Liver (tissue), 2 donors: ENCODE measurements at regions not wholly inside any gene's neighbourhood (a gene's known extent, or its start where the extent isn't known, plus 50 kb on each side); places are given as distances from the start of the nearest gene placed in this dataset.

ENCODE experiments used
- TF ChIP-seq, protein P1 (sequence below): IDR thresholded peaks from 2 replicates; pipeline ENCODE4 v1.6.1; 2016; ENCODE audit warnings: antibody characterized with exemption
- TF ChIP-seq, protein P2 (sequence below): fragments of 150-350 bp; IDR thresholded peaks from 2 replicates; pipeline ENCODE4 v1.5.1; 2017; ENCODE audit warnings: improper control_type of control experiment, low read depth, low read length; ENCODE audit not compliant: missing input control
- TF ChIP-seq, protein P3 (sequence below): IDR thresholded peaks from 2 replicates; pipeline ENCODE4 v1.6.1; 2016; ENCODE audit warnings: antibody characterized with exemption, mild to moderate bottlenecking
- donor health status: healthy.

DNA sequence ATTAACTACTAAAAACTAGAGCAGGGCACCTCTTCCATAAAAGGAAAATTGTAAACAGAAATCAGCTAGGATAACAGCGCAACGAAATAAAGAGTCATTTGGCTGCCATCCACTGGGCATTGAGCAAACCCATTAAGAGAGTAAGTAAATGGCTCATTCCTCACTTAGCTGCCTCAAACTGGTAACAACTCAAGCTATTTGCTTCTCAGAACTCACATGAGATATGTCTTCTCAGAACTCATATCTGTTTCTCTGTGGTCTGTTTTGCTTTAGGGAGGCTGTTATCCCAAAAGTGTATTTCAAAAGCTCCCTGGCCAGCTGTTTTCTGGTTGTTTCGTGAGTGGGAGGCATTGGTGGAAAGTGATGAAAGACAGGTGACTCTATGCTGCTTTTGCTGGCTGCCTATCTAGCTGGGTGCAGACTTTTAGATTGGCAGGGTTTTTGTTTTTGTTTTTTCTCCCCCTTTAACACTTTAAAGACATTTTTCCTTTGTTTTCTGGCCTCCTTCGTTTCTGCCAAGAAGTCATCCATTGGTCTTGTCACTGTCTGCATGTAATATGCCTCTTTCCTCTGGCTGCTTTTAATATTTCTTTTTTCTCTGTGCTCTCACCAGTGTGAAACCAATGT lies 269.2 kb upstream of the RGS18 start:
- TF ChIP-seq, protein P1, sequence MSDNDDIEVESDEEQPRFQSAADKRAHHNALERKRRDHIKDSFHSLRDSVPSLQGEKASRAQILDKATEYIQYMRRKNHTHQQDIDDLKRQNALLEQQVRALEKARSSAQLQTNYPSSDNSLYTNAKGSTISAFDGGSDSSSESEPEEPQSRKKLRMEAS, result no peak
- TF ChIP-seq, protein P2, sequence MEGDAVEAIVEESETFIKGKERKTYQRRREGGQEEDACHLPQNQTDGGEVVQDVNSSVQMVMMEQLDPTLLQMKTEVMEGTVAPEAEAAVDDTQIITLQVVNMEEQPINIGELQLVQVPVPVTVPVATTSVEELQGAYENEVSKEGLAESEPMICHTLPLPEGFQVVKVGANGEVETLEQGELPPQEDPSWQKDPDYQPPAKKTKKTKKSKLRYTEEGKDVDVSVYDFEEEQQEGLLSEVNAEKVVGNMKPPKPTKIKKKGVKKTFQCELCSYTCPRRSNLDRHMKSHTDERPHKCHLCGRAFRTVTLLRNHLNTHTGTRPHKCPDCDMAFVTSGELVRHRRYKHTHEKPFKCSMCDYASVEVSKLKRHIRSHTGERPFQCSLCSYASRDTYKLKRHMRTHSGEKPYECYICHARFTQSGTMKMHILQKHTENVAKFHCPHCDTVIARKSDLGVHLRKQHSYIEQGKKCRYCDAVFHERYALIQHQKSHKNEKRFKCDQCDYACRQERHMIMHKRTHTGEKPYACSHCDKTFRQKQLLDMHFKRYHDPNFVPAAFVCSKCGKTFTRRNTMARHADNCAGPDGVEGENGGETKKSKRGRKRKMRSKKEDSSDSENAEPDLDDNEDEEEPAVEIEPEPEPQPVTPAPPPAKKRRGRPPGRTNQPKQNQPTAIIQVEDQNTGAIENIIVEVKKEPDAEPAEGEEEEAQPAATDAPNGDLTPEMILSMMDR, result no peak
- TF ChIP-seq, protein P3, sequence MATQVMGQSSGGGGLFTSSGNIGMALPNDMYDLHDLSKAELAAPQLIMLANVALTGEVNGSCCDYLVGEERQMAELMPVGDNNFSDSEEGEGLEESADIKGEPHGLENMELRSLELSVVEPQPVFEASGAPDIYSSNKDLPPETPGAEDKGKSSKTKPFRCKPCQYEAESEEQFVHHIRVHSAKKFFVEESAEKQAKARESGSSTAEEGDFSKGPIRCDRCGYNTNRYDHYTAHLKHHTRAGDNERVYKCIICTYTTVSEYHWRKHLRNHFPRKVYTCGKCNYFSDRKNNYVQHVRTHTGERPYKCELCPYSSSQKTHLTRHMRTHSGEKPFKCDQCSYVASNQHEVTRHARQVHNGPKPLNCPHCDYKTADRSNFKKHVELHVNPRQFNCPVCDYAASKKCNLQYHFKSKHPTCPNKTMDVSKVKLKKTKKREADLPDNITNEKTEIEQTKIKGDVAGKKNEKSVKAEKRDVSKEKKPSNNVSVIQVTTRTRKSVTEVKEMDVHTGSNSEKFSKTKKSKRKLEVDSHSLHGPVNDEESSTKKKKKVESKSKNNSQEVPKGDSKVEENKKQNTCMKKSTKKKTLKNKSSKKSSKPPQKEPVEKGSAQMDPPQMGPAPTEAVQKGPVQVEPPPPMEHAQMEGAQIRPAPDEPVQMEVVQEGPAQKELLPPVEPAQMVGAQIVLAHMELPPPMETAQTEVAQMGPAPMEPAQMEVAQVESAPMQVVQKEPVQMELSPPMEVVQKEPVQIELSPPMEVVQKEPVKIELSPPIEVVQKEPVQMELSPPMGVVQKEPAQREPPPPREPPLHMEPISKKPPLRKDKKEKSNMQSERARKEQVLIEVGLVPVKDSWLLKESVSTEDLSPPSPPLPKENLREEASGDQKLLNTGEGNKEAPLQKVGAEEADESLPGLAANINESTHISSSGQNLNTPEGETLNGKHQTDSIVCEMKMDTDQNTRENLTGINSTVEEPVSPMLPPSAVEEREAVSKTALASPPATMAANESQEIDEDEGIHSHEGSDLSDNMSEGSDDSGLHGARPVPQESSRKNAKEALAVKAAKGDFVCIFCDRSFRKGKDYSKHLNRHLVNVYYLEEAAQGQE, result no peak
